ENCODE measurements at regions not wholly inside any gene's neighbourhood (a gene's known extent, or its start where the extent isn't known, plus 50 kb on each side); places are given as distances from the start of the nearest gene placed in this dataset.

- Histone ChIP-seq H3K9me3 (ENCODE audit: control insufficient read depth in 2 of 2, insufficient read depth in 1 of 2, low read depth in 1 of 2, low read length in 1 of 2) (peaks cover 2 to 4% of the 10 kb centered on the region in 2 donors), H3K27ac (ENCODE audit: low read depth in 2 of 2, low read length in 1 of 2) (no peak overlapping the region), H3K36me3 (ENCODE audit: control insufficient read depth in 2 of 2, insufficient read depth in 2 of 2, low read length in 1 of 2) (no peaks in the 10 kb centered on the region), H3K27me3 (ENCODE audit: control insufficient read depth in 1 of 2, insufficient read depth in 2 of 2, low read length in 2 of 2) (no peaks in the 10 kb centered on the region), H3K4me3 (ENCODE audit: low read depth in 1 of 2, low read length in 2 of 2) (no peak overlapping the region), H3K4me1 (ENCODE audit: control insufficient read depth in 2 of 2, insufficient read depth in 2 of 2, low read length in 1 of 2) (no peaks in the 10 kb centered on the region)
- WGBS, 2 donors = 68 to 74% methylated on average over 1 of the region's 1 CpG
Measured at GRCh38 chr10:64463406-64463805, 942.2 kb downstream of the REEP3 start.

GRCh38 chr10:64465653-64466052 lies 944.5 kb downstream of the REEP3 start:
- Histone ChIP-seq H3K4me1 (ENCODE audit: control insufficient read depth in 2 of 2, insufficient read depth in 2 of 2, low read length in 1 of 2) (no peaks in the 10 kb centered on the region), H3K27me3 (ENCODE audit: control insufficient read depth in 1 of 2, insufficient read depth in 2 of 2, low read length in 2 of 2) (no peaks in the 10 kb centered on the region), H3K27ac (ENCODE audit: low read depth in 2 of 2, low read length in 1 of 2) (no peak overlapping the region), H3K4me3 (ENCODE audit: low read depth in 1 of 2, low read length in 2 of 2) (no peak overlapping the region), H3K36me3 (ENCODE audit: control insufficient read depth in 2 of 2, insufficient read depth in 2 of 2, low read length in 1 of 2) (no peaks in the 10 kb centered on the region), H3K9me3 (ENCODE audit: control insufficient read depth in 2 of 2, insufficient read depth in 1 of 2, low read depth in 1 of 2, low read length in 1 of 2) (peaks cover 2 to 4% of the 10 kb centered on the region in 2 donors)
- WGBS, 2 donors = 73% methylated on average over 2 of the region's 2 CpGs

- Histone ChIP-seq H3K9me3 (ENCODE audit: control insufficient read depth in 2 of 2, insufficient read depth in 1 of 2, low read depth in 1 of 2, low read length in 1 of 2) (peaks cover 2 to 4% of the 10 kb centered on the region in 2 donors), H3K36me3 (ENCODE audit: control insufficient read depth in 2 of 2, insufficient read depth in 2 of 2, low read length in 1 of 2) (no peaks in the 10 kb centered on the region), H3K27me3 (ENCODE audit: control insufficient read depth in 1 of 2, insufficient read depth in 2 of 2, low read length in 2 of 2) (no peaks in the 10 kb centered on the region), H3K27ac (ENCODE audit: low read depth in 2 of 2, low read length in 1 of 2) (no peak overlapping the region), H3K4me3 (ENCODE audit: low read depth in 1 of 2, low read length in 2 of 2) (no peak overlapping the region), H3K4me1 (ENCODE audit: control insufficient read depth in 2 of 2, insufficient read depth in 2 of 2, low read length in 1 of 2) (no peaks in the 10 kb centered on the region)
- 82 to 95% methylated on average over 2 of the region's 2 CpGs for WGBS, 2 donors
Measured at GRCh38 chr10:64468219-64468618, 947.0 kb downstream of the REEP3 start.

GRCh38 chr10:64476506-64476905 lies 955.3 kb downstream of the REEP3 start:
- Histone ChIP-seq H3K36me3 (ENCODE audit: control insufficient read depth in 2 of 2, insufficient read depth in 2 of 2, low read length in 1 of 2) (no peaks in the 10 kb centered on the region), H3K4me1 (ENCODE audit: control insufficient read depth in 2 of 2, insufficient read depth in 2 of 2, low read length in 1 of 2) (no peaks in the 10 kb centered on the region), H3K9me3 (ENCODE audit: control insufficient read depth in 2 of 2, insufficient read depth in 1 of 2, low read depth in 1 of 2, low read length in 1 of 2) (no peaks in the 10 kb centered on the region), H3K27me3 (ENCODE audit: control insufficient read depth in 1 of 2, insufficient read depth in 2 of 2, low read length in 2 of 2) (no peaks in the 10 kb centered on the region), H3K27ac (ENCODE audit: low read depth in 2 of 2, low read length in 1 of 2) (no peak overlapping the region), H3K4me3 (ENCODE audit: low read depth in 1 of 2, low read length in 2 of 2) (no peak overlapping the region)

- Histone ChIP-seq H3K27ac (ENCODE audit: low read depth in 2 of 2, low read length in 1 of 2) (no peak overlapping the region), H3K27me3 (ENCODE audit: control insufficient read depth in 1 of 2, insufficient read depth in 2 of 2, low read length in 2 of 2) (no peaks in the 10 kb centered on the region), H3K4me3 (ENCODE audit: low read depth in 1 of 2, low read length in 2 of 2) (no peak overlapping the region), H3K4me1 (ENCODE audit: control insufficient read depth in 2 of 2, insufficient read depth in 2 of 2, low read length in 1 of 2) (no peaks in the 10 kb centered on the region), H3K36me3 (ENCODE audit: control insufficient read depth in 2 of 2, insufficient read depth in 2 of 2, low read length in 1 of 2) (no peaks in the 10 kb centered on the region), H3K9me3 (ENCODE audit: control insufficient read depth in 2 of 2, insufficient read depth in 1 of 2, low read depth in 1 of 2, low read length in 1 of 2) (no peaks in the 10 kb centered on the region)
Measured at GRCh38 chr10:64477791-64478190, 956.6 kb downstream of the REEP3 start.

GRCh38 chr10:64484811-64485330 lies 963.7 kb downstream of the REEP3 start:
- H3K4me3 ChIP-seq (ENCODE audit: low read depth in 1 of 2, low read length in 2 of 2) = no peak overlapping the region
- H3K4me1 ChIP-seq (ENCODE audit: control insufficient read depth in 2 of 2, insufficient read depth in 2 of 2, low read length in 1 of 2) = no peaks in the 10 kb centered on the region
- no peak overlapping the region for H3K27ac ChIP-seq (ENCODE audit: low read depth in 2 of 2, low read length in 1 of 2)
- no peaks in the 10 kb centered on the region for H3K27me3 ChIP-seq (ENCODE audit: control insufficient read depth in 1 of 2, insufficient read depth in 2 of 2, low read length in 2 of 2)
- H3K9me3 ChIP-seq (ENCODE audit: control insufficient read depth in 2 of 2, insufficient read depth in 1 of 2, low read depth in 1 of 2, low read length in 1 of 2) = no peaks in the 10 kb centered on the region
- H3K36me3 ChIP-seq (ENCODE audit: control insufficient read depth in 2 of 2, insufficient read depth in 2 of 2, low read length in 1 of 2) = no peaks in the 10 kb centered on the region

GRCh38 chr10:64486149-64486548 lies 964.9 kb downstream of the REEP3 start:
- H3K36me3 ChIP-seq (ENCODE audit: control insufficient read depth in 2 of 2, insufficient read depth in 2 of 2, low read length in 1 of 2) = no peaks in the 10 kb centered on the region
- H3K27me3 ChIP-seq (ENCODE audit: control insufficient read depth in 1 of 2, insufficient read depth in 2 of 2, low read length in 2 of 2) = no peaks in the 10 kb centered on the region
- H3K4me1 ChIP-seq (ENCODE audit: control insufficient read depth in 2 of 2, insufficient read depth in 2 of 2, low read length in 1 of 2) = no peaks in the 10 kb centered on the region
- no peaks in the 10 kb centered on the region for H3K9me3 ChIP-seq (ENCODE audit: control insufficient read depth in 2 of 2, insufficient read depth in 1 of 2, low read depth in 1 of 2, low read length in 1 of 2)
- WGBS, 2 donors = 61 to 66% methylated on average over 2 of the region's 2 CpGs
- no peak overlapping the region for H3K27ac ChIP-seq (ENCODE audit: low read depth in 2 of 2, low read length in 1 of 2)
- no peak overlapping the region for H3K4me3 ChIP-seq (ENCODE audit: low read depth in 1 of 2, low read length in 2 of 2)

GRCh38 chr10:64486901-64487300 lies 965.7 kb downstream of the REEP3 start:
- H3K27ac ChIP-seq (ENCODE audit: low read depth in 2 of 2, low read length in 1 of 2) = no peak overlapping the region
- H3K36me3 ChIP-seq (ENCODE audit: control insufficient read depth in 2 of 2, insufficient read depth in 2 of 2, low read length in 1 of 2) = no peaks in the 10 kb centered on the region
- no peaks in the 10 kb centered on the region for H3K27me3 ChIP-seq (ENCODE audit: control insufficient read depth in 1 of 2, insufficient read depth in 2 of 2, low read length in 2 of 2)
- H3K4me3 ChIP-seq (ENCODE audit: low read depth in 1 of 2, low read length in 2 of 2) = no peak overlapping the region
- H3K9me3 ChIP-seq (ENCODE audit: control insufficient read depth in 2 of 2, insufficient read depth in 1 of 2, low read depth in 1 of 2, low read length in 1 of 2) = no peaks in the 10 kb centered on the region
- H3K4me1 ChIP-seq (ENCODE audit: control insufficient read depth in 2 of 2, insufficient read depth in 2 of 2, low read length in 1 of 2) = no peaks in the 10 kb centered on the region

GRCh38 chr10:64494901-64495300 lies 973.7 kb downstream of the REEP3 start:
- Histone ChIP-seq H3K4me1 (ENCODE audit: control insufficient read depth in 2 of 2, insufficient read depth in 2 of 2, low read length in 1 of 2) (no peaks in the 10 kb centered on the region), H3K4me3 (ENCODE audit: low read depth in 1 of 2, low read length in 2 of 2) (no peak overlapping the region), H3K36me3 (ENCODE audit: control insufficient read depth in 2 of 2, insufficient read depth in 2 of 2, low read length in 1 of 2) (no peaks in the 10 kb centered on the region), H3K27me3 (ENCODE audit: control insufficient read depth in 1 of 2, insufficient read depth in 2 of 2, low read length in 2 of 2) (no peaks in the 10 kb centered on the region), H3K27ac (ENCODE audit: low read depth in 2 of 2, low read length in 1 of 2) (no peak overlapping the region), H3K9me3 (ENCODE audit: control insufficient read depth in 2 of 2, insufficient read depth in 1 of 2, low read depth in 1 of 2, low read length in 1 of 2) (no peaks in the 10 kb centered on the region)

GRCh38 chr10:64497306-64497705 lies 976.1 kb downstream of the REEP3 start:
- WGBS, 2 donors = 90 to 92% methylated on average over 8 of the region's 8 CpGs
- no peaks in the 10 kb centered on the region for H3K4me1 ChIP-seq (ENCODE audit: control insufficient read depth in 2 of 2, insufficient read depth in 2 of 2, low read length in 1 of 2)
- no peak overlapping the region for H3K27ac ChIP-seq (ENCODE audit: low read depth in 2 of 2, low read length in 1 of 2)
- no peaks in the 10 kb centered on the region for H3K27me3 ChIP-seq (ENCODE audit: control insufficient read depth in 1 of 2, insufficient read depth in 2 of 2, low read length in 2 of 2)
- H3K36me3 ChIP-seq (ENCODE audit: control insufficient read depth in 2 of 2, insufficient read depth in 2 of 2, low read length in 1 of 2) = no peaks in the 10 kb centered on the region
- no peaks in the 10 kb centered on the region for H3K9me3 ChIP-seq (ENCODE audit: control insufficient read depth in 2 of 2, insufficient read depth in 1 of 2, low read depth in 1 of 2, low read length in 1 of 2)
- no peak overlapping the region for H3K4me3 ChIP-seq (ENCODE audit: low read depth in 1 of 2, low read length in 2 of 2)

Data from esophagus (tissue), 2 donors.